ENCODE measurements at regions not wholly inside any gene's neighbourhood (a gene's known extent, or its start where the extent isn't known, plus 50 kb on each side); places are given as distances from the start of the nearest gene placed in this dataset.

- no peak for TF ChIP-seq ZNF462 (CRISPR knock-in tag; IDR thresholded peaks at IDR 0.05)
- TF ChIP-seq, protein P1, sequence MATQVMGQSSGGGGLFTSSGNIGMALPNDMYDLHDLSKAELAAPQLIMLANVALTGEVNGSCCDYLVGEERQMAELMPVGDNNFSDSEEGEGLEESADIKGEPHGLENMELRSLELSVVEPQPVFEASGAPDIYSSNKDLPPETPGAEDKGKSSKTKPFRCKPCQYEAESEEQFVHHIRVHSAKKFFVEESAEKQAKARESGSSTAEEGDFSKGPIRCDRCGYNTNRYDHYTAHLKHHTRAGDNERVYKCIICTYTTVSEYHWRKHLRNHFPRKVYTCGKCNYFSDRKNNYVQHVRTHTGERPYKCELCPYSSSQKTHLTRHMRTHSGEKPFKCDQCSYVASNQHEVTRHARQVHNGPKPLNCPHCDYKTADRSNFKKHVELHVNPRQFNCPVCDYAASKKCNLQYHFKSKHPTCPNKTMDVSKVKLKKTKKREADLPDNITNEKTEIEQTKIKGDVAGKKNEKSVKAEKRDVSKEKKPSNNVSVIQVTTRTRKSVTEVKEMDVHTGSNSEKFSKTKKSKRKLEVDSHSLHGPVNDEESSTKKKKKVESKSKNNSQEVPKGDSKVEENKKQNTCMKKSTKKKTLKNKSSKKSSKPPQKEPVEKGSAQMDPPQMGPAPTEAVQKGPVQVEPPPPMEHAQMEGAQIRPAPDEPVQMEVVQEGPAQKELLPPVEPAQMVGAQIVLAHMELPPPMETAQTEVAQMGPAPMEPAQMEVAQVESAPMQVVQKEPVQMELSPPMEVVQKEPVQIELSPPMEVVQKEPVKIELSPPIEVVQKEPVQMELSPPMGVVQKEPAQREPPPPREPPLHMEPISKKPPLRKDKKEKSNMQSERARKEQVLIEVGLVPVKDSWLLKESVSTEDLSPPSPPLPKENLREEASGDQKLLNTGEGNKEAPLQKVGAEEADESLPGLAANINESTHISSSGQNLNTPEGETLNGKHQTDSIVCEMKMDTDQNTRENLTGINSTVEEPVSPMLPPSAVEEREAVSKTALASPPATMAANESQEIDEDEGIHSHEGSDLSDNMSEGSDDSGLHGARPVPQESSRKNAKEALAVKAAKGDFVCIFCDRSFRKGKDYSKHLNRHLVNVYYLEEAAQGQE (IDR thresholded peaks at IDR 0.05; ENCODE audit: unreplicated experiment): no peak
- TF ChIP-seq ZNF331 (CRISPR knock-in tag; IDR thresholded peaks at IDR 0.05; ENCODE audit: low read depth): no peak
- no peak for TF ChIP-seq NANOG (IDR thresholded peaks at IDR 0.05; ENCODE audit: borderline replicate concordance)
- no peak for TF ChIP-seq EZH2phosphoT487 (IDR thresholded peaks at IDR 0.05; ENCODE audit: unreplicated experiment)
- TF ChIP-seq STAT1 (IDR thresholded peaks at IDR 0.05; ENCODE audit: unreplicated experiment): no peak
- no peak for TF ChIP-seq ETS1 (IDR thresholded peaks at IDR 0.05)
- TF ChIP-seq POLR2AphosphoS5 (IDR thresholded peaks at IDR 0.05; ENCODE audit: low read depth): no peak
- no peak for TF ChIP-seq ZNF114 (CRISPR knock-in tag; IDR thresholded peaks at IDR 0.05)
- no peak for TF ChIP-seq EZH2 (IDR thresholded peaks at IDR 0.05; ENCODE audit: low read depth, unreplicated experiment)
These were observed 1348.6 kb upstream of the ACVR2A start (continued) for GRCh38 chr2:146496248-146496647.

All from GM23338 (cell line).